Mucosa of gallbladder (tissue), 1 donor: ENCODE measurements at regions not wholly inside any gene's neighbourhood (a gene's known extent, or its start where the extent isn't known, plus 50 kb on each side); places are given as distances from the start of the nearest gene placed in this dataset.
"Not testable (repeated sequence)": the region's sequence is repeated elsewhere in the genome, so short reads cannot be mapped to it uniquely, and the experiment has no call there.

Source experiments
- DNase-seq: peaks from one replicate; pipeline ENCODE4 v3.0.0-alpha.2; 2020; ENCODE audit warnings: low spot score
- donor health status: DM: no; HTN: no; CAD: no.

GRCh38 chr15:77839970-77840905, 207.5 kb upstream of the LINGO1 start:
- DNase-seq: no peak

- DNase-seq: no peak
Measured at GRCh38 chr15:77839456-77839855, 206.7 kb upstream of the LINGO1 start.

DNA sequence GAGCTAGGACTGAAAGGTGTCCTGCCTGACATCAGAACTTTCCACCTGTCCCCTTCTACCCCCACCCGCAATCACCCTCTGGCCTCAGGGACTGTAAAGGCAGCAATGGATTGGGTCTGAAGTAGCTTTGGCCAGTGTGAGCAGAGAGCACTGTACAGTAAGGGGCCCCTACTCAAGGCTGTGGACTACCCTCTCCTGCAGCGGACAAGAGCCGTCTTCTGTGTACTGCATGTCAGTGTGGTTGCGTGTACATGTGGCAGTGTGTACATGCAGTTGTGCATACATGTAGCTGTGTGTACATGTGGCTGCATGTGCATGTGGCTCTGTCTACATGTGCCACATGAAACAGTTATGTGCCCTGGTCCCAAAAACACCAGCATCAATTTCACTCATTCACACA, 205.9 kb upstream of the LINGO1 start:
- DNase-seq: no peak

GRCh38 chr15:77838061-77838460, 205.3 kb upstream of the LINGO1 start:
- DNase-seq: no peak

- DNase-seq: no peak
Measured at GRCh38 chr15:77837649-77838025, 204.9 kb upstream of the LINGO1 start.

- DNase-seq: no peak
Measured at GRCh38 chr15:77836906-77837648, 204.4 kb upstream of the LINGO1 start.

GRCh38 chr15:77836121-77836692, 203.5 kb upstream of the LINGO1 start:
- no peak for DNase-seq

DNA sequence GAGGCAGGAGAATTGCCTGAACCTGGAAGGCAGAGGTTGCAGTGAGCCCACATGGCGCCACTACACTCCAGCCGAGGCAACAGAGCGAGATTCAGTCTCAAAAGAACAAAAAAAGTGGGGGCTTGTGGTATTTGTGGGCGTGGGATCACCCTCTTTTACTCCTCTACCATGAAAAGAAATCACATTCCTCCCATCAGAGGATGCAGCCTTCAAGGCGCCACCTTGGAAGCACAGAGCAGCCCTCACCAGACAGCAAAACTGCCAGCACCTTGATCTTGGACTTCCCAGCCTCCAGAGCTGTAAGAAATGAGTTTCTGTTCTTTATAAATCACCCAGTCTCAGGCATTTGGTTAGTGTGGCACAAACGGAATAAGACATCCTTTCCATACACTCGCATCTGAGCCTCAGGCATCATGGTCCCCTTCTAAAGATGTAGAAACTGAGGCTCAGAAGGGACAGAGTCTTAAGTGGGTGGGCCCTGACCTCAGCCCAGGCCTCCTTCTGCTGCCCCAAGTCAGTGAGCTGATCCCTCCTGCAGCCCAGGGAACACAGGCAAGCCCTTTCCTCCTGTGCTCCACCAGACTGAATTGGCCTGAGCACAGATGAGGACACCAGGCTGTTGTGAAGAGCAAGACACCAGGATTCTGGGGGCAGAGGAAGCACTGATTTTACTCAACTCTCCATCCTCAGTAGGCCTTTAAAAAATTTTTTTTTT, 201.7 kb upstream of the LINGO1 start:
- no peak for DNase-seq

GRCh38 chr15:77832874-77833273, 200.2 kb upstream of the LINGO1 start:
- no peak for DNase-seq

DNA sequence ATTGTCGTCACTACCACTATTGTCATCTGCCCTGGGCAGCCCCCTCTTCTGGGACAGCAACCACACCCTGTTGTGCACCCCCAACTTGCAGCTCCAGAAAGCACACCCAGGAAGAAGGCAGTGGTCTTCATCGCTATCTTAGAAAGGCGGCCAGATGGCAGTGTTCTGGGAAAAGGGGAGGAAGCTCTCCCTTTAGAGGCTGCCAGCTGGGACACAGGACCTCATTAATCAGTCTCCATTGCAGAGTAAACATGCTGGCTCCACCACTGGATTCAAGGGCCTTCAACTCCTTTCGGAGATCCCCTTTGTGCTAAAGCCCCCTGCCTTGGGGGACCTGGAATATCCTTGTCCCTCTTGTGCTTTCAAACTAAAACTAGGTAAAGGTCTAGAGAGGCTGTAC, 199.3 kb upstream of the LINGO1 start:
- DNase-seq: no peak

DNA sequence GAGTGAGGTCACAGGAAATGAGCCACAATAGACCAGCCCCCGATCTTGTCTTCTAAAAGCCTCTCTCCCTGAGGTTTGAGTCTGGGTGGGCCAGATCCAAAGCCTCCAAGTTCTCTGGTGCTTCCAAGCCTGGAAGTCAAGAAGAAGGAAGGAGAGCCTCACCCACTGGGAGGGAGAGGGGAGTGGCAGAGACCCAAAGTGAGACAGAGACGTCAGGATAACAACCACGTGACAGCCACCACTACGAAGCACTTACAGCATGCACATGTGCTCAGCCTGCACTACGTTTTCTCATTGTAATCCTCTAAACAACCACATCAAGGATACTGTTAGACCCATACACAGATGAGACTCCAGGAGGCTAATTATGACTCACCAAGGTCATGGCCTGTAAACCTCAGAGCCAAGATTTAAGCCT, 197.3 kb upstream of the LINGO1 start:
- no peak for DNase-seq

DNA sequence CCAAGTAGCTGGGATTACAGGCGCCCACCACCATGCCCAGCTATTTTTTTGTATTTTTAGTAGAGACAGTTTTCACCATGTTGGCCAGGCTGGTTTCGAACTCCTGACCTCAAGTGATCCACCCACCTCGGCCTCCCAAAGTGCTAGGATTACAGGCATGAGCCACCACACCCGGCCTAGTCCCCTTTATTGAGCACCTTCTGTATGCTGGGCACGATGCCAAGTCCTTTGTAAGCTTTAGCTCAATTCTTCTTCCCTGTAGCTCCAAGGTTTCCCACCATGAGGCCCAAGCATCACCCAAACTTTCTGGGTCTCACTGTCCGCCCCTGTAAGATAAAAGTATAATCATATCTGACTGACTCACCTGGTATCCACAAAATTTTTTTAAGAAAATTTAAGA, 196.6 kb upstream of the LINGO1 start:
- not testable (repeated sequence) for DNase-seq

DNA sequence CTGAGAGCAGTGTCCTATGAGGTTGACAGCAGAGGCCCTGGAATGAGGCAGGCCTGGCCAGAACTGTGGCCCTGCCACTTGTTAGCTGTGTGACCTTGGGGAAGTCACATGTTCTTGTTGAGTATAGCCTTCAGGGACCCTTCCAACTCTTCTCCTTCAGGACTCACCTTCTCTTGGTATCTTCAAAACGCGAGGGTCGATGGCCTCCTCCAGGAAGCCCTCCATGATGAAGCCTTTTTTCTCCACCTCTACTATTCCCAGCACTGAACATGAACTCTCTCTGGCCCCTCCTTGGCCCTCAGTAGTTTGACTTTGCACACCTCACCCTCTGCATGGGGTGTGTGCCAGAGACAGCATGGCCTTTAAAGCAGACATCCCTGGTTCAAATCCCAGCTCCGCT, 195.1 kb upstream of the LINGO1 start:
- no peak for DNase-seq

GRCh38 chr15:77826006-77826695, 193.4 kb upstream of the LINGO1 start:
- no peak for DNase-seq

DNA sequence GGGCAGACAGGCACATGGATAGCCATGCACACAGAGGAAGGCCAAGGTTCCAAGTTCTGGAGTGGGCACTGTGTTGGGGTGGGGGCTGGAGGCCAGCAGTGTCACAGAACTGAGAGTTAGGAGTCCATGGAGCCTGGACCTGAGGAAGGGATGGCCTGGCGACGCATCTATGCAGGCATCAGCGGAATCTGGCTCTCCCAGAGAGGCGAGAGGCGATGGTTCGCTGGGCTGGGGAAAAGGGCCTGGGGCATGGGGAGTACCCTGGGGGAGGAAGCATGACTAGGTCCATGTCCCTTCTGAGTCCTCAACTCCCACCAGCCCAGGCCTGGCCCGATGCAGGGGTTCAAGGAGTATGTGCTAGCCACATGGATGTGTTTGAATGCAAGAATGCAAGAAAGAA, 192.8 kb upstream of the LINGO1 start:
- no peak for DNase-seq

DNA sequence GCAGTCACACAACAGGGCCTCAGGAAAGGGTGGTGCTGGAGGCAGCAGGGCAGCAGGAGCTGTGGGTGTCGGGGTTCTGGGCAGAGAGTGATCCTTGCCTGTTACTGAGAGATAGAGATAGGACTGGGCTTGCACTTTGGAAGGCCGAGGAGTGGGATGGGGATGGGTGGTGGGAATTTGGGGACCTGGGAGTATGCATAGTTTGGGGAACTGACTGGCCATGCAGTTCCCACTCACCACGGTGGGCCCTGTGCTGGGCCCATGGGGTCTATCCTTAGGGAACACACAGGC, 192.5 kb upstream of the LINGO1 start:
- DNase-seq: no peak

DNA sequence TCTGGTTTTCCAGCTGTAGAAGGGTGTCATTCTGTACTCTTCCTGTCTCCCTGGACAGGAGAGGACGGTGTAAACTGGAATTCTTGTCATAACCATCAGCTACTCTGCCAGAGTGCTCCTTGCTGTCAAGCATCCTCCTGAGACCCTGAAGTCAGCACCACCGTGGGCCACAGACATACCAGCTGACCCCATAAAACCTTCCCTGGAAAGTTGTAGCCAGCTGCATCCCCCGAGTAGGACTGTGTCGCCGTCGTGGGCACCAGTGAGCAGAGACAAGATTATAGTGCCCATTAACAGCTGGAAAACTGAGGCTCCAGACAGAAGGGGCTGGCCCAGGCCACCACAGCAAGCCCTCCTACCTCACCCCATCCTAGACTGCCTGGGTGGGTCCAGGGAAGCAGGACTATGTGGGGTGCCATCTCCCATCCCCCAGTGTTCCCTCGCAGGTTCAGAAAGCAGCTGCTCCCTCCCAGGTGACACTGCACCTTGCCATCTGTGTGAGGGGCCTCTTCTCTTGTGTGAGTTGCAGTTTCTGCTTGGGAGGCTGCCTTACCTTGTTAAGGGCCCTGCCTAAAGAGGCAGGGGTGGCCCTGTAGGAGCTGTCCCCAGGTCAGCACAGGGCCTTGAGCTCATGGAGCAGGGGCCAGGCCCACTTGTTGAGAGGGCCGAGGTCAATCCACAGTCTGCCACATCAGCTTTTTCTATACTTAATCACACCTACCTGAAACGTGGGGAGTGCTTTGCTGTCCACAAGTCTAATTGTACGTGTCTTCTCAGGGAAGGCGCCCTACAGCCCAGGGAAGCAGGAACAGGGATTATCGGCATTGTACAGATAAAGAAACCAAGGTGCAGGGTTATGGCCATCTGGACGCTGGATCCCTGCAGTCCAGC, 191.9 kb upstream of the LINGO1 start:
- no peak for DNase-seq

DNA sequence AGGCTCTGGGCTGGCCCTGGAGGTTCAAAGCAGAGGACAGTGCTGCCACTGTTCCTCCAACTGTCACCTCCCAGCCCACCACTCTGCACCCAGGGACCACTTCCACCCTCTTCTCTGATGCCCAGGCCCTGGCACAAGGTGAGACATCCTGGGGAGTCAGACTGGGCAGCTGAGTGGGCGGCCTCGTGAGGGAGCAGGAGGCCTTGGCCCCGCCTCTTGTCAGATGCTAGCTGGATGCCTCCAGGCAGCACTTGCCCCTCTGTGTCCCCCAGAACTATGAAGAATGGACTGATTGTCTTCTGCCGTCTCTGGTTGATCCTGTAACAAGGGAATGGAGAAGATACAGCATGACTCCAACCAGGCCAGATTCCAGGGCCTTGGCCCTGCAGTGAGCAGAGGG, 191.0 kb upstream of the LINGO1 start:
- no peak for DNase-seq

DNA sequence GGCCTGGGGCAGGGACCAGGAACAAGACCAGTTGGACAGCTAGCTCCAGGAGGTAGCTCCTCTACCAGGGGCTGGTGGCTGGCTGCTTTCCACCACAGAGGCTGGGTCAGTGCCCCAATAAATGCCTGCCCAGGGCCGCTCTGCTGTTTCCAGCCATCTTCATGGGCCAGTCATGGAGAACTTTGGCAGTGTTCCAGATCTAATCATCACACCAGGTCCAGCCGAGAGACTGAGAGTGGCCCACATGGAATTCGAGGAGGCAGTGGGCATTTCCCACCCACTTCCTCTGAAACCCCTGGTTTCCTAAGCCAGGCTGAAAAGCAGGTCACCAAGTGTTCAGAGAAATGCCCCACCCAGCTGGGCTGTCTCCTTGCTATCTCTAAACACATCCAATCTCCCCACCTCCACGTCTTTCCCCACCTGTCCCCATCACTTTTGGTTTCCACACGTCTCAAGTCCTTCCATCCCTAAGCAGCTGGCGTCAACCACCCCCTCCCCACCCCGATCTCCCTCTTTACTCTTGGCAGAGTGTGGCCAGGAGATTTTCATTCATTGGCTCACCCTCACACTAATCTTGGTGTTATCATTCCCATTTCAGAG, 190.0 kb upstream of the LINGO1 start:
- no peak for DNase-seq

GRCh38 chr15:77821959-77822256, 189.2 kb upstream of the LINGO1 start:
- no peak for DNase-seq
